Liver (tissue), 8 donors: ENCODE measurements at regions not wholly inside any gene's neighbourhood (a gene's known extent, or its start where the extent isn't known, plus 50 kb on each side); places are given as distances from the start of the nearest gene placed in this dataset.
"Not testable (repeated sequence)": the region's sequence is repeated elsewhere in the genome, so short reads cannot be mapped to it uniquely, and the experiment has no call there.

Source experiments
- DNase-seq: peaks from one replicate; pipeline ENCODE4 v3.0.0-alpha.2; 2017; ENCODE audit warnings: low spot score
- H3K27ac ChIP-seq, 2 donors: one replicate each; pipeline ENCODE4 v1.7.0; 2013; ENCODE audit warnings: inconsistent platforms in 2 of 2, low read length in 2 of 2, control low read depth in 1 of 2, low read depth in 1 of 2, mild to moderate bottlenecking in 1 of 2
- H3K27me3 ChIP-seq, 4 donors: one replicate each; pipeline versions ENCODE4 v1.6.1 to v1.7.0; 2013; ENCODE audit warnings: low read length in 3 of 4, inconsistent platforms in 1 of 4, mild to moderate bottlenecking in 1 of 4, moderate library complexity in 1 of 4; ENCODE audit not compliant: control insufficient read depth in 4 of 4, insufficient read depth in 4 of 4
- H3K36me3 ChIP-seq, 4 donors: one replicate each; pipeline versions ENCODE4 v1.6.1 to v1.7.0; 2013; ENCODE audit warnings: low read length in 3 of 4, mild to moderate bottlenecking in 3 of 4, low read depth in 1 of 4, moderate library complexity in 1 of 4; ENCODE audit not compliant: control insufficient read depth in 4 of 4, insufficient read depth in 3 of 4
- H3K4me1 ChIP-seq, 4 donors: one replicate each; pipeline versions ENCODE4 v1.6.1 to v1.7.0; 2013; ENCODE audit warnings: low read length in 3 of 4, mild to moderate bottlenecking in 3 of 4, moderate library complexity in 1 of 4; ENCODE audit not compliant: control insufficient read depth in 4 of 4, insufficient read depth in 4 of 4
- H3K4me3 ChIP-seq, 3 donors: one replicate each; pipeline versions ENCODE4 v1.6.1 to v1.7.0; 2013; ENCODE audit warnings: low read length in 3 of 3, control low read depth in 1 of 3, low read depth in 1 of 3, mild to moderate bottlenecking in 1 of 3
- H3K9ac ChIP-seq, 2 donors: one replicate each; pipeline ENCODE4 v1.7.0; 2013; ENCODE audit warnings: low read length in 2 of 2, mild to moderate bottlenecking in 2 of 2, moderate library complexity in 2 of 2, control low read depth in 1 of 2, low read depth in 1 of 2
- H3K9me3 ChIP-seq, 4 donors: one replicate each; pipeline versions ENCODE4 v1.6.1 to v1.7.0; 2013; ENCODE audit warnings: low read length in 3 of 4; ENCODE audit not compliant: control insufficient read depth in 4 of 4
- CTCF ChIP-seq: fragments of 150-350 bp; IDR thresholded peaks from 2 replicates; pipeline ENCODE4 v1.5.1; 2017; ENCODE audit warnings: improper control_type of control experiment, low read depth, low read length; ENCODE audit not compliant: missing input control
- EGR1 ChIP-seq, 2 donors: IDR thresholded peaks; 2 replicates each; pipeline ENCODE4 v1.6.1; 2016 to 2018; ENCODE audit warnings: antibody characterized with exemption in 2 of 2, low read depth in 2 of 2
- FOXA1 ChIP-seq: IDR thresholded peaks from 2 replicates; pipeline ENCODE4 v1.6.1; 2016; ENCODE audit warnings: antibody characterized with exemption
- FOXA2 ChIP-seq: IDR thresholded peaks from 2 replicates; pipeline ENCODE4 v1.6.1; 2016; ENCODE audit warnings: antibody characterized with exemption
- GABPA ChIP-seq, 2 donors: IDR thresholded peaks in 1 of 2; conservative IDR thresholded peaks in 1 of 2; 2 replicates each; pipeline ENCODE4 v1.6.1; 2016; ENCODE audit warnings: antibody characterized with exemption in 2 of 2, mild to moderate bottlenecking in 1 of 2, moderate library complexity in 1 of 2
- HNF4A ChIP-seq, 2 donors: conservative IDR thresholded peaks; 2 replicates each; pipeline ENCODE4 v1.6.1; 2016; ENCODE audit warnings: antibody characterized with exemption in 2 of 2, mild to moderate bottlenecking in 2 of 2
- HNF4G ChIP-seq: IDR thresholded peaks from 2 replicates; pipeline ENCODE4 v1.6.1; 2016; ENCODE audit warnings: antibody characterized with exemption
- JUND ChIP-seq, 2 donors: IDR thresholded peaks; 2 replicates each; pipeline ENCODE4 v1.6.1; 2016; ENCODE audit warnings: antibody characterized with exemption in 2 of 2
- NR2F2 ChIP-seq: IDR thresholded peaks from 2 replicates; pipeline ENCODE4 v1.6.1; 2016; ENCODE audit warnings: antibody characterized with exemption
- RAD21 ChIP-seq, 2 donors: IDR thresholded peaks; 2 replicates each; pipeline ENCODE4 v1.6.1; 2016; ENCODE audit warnings: antibody characterized with exemption in 2 of 2, mild to moderate bottlenecking in 2 of 2
- RXRA ChIP-seq, 2 donors: IDR thresholded peaks; 2 replicates each; pipeline ENCODE4 v1.6.1; 2017 to 2018; ENCODE audit warnings: antibody characterized with exemption in 2 of 2, mild to moderate bottlenecking in 1 of 2
- SP1 ChIP-seq: IDR thresholded peaks from 2 replicates; pipeline ENCODE4 v1.6.1; 2018; ENCODE audit warnings: antibody characterized with exemption, mild to moderate bottlenecking
- YY1 ChIP-seq: IDR thresholded peaks from 2 replicates; pipeline ENCODE4 v1.6.1; 2016; ENCODE audit warnings: antibody characterized with exemption, mild to moderate bottlenecking
- whole genome bisulfite sequencing: extraction: QIAGEN DNeasy Blood & Tissue Kit; methylation state at CpG from one replicate; pipeline ENCODE4 v1.1.7; 2013; 5-methylcytosine and 5-hydroxymethylcytosine counted together
- TF ChIP-seq, protein P1 (sequence below): IDR thresholded peaks from 2 replicates; pipeline ENCODE4 v1.6.1; 2016; ENCODE audit warnings: antibody characterized with exemption
- TF ChIP-seq, protein P2 (sequence below): IDR thresholded peaks from 2 replicates; pipeline ENCODE4 v1.6.1; 2016; ENCODE audit warnings: antibody characterized with exemption
- TF ChIP-seq, protein P3 (sequence below): IDR thresholded peaks from 2 replicates; pipeline ENCODE4 v1.6.1; 2016; ENCODE audit warnings: antibody characterized with exemption, mild to moderate bottlenecking
- TF ChIP-seq, protein P4 (sequence below): IDR thresholded peaks from 2 replicates; pipeline ENCODE4 v1.6.1; 2016; ENCODE audit warnings: antibody characterized with exemption
- donor health status: healthy.
- donor health status: healthy.
- donor health status: healthy.
- donor health status: healthy.
- donor health status: healthy.

DNA sequence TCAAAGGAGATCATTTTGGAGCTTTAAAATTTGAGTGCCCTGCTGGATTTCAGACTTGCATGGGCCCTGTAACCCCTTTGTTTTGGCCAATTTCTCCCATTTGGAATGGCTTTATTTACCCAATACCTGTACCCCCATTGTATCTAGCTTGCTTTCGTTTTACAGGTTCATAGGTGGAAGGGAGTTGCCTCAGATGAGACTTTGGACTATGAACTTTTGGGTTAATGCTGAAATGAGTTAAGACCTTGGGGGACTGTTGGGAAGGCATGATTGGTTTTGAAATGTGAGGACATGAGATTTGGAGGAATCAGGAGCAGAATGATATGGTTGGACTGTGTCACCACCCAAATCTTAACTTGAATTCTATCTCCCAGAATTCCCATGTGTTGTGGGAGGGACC is 250.6 kb downstream of the MFSD1 start:
- 21% methylated on average over 1 of the region's 1 CpG for WGBS
- TF ChIP-seq HNF4A (conservative IDR thresholded peaks at IDR 0.05), result peak; percentile 52 to 79
- not testable (repeated sequence) for H3K36me3 ChIP-seq, DNase-seq, H3K9me3 ChIP-seq, H3K4me3 ChIP-seq, H3K9ac ChIP-seq, H3K27me3 ChIP-seq, H3K27ac ChIP-seq, H3K4me1 ChIP-seq

DNA sequence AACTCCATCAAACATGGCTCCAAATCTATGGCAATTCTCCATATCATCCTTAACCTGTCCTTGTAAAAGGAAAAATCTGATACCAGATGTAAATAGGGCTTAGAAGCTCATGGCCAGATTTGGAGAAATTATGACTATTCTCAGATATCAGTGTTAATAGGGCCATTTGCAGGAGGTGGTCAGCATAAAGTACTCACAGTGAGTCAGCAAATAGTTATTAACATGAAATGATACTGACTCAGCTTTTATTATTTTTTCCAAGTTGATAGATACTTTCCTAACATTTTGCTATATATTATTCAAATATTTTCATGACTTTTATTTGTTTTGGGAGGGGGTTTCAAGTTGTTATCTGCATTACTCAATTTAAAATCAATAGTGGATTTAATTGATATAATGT is 255.8 kb downstream of the MFSD1 start:
- H3K9ac ChIP-seq, result no peak overlapping the region
- TF ChIP-seq YY1 (no peak), HNF4G (no peak), EGR1 (IDR thresholded peaks at IDR 0.05; ENCODE audit: low read depth in 2 of 2) (no peak), SP1 (no peak), GABPA (IDR thresholded peaks at IDR 0.05 in 1 of 2, conservative IDR thresholded peaks at IDR 0.05 in 1 of 2) (no peak), FOXA1 (no peak), RXRA (IDR thresholded peaks at IDR 0.05) (no peak), HNF4A (conservative IDR thresholded peaks at IDR 0.05) (no peak), FOXA2 (no peak), RAD21 (IDR thresholded peaks at IDR 0.05) (no peak), JUND (IDR thresholded peaks at IDR 0.05) (no peak), NR2F2 (no peak)
- TF ChIP-seq, protein P1, sequence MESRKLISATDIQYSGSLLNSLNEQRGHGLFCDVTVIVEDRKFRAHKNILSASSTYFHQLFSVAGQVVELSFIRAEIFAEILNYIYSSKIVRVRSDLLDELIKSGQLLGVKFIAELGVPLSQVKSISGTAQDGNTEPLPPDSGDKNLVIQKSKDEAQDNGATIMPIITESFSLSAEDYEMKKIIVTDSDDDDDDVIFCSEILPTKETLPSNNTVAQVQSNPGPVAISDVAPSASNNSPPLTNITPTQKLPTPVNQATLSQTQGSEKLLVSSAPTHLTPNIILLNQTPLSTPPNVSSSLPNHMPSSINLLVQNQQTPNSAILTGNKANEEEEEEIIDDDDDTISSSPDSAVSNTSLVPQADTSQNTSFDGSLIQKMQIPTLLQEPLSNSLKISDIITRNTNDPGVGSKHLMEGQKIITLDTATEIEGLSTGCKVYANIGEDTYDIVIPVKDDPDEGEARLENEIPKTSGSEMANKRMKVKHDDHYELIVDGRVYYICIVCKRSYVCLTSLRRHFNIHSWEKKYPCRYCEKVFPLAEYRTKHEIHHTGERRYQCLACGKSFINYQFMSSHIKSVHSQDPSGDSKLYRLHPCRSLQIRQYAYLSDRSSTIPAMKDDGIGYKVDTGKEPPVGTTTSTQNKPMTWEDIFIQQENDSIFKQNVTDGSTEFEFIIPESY, result no peak
- TF ChIP-seq, protein P2, sequence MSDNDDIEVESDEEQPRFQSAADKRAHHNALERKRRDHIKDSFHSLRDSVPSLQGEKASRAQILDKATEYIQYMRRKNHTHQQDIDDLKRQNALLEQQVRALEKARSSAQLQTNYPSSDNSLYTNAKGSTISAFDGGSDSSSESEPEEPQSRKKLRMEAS, result no peak
- TF ChIP-seq, protein P3, sequence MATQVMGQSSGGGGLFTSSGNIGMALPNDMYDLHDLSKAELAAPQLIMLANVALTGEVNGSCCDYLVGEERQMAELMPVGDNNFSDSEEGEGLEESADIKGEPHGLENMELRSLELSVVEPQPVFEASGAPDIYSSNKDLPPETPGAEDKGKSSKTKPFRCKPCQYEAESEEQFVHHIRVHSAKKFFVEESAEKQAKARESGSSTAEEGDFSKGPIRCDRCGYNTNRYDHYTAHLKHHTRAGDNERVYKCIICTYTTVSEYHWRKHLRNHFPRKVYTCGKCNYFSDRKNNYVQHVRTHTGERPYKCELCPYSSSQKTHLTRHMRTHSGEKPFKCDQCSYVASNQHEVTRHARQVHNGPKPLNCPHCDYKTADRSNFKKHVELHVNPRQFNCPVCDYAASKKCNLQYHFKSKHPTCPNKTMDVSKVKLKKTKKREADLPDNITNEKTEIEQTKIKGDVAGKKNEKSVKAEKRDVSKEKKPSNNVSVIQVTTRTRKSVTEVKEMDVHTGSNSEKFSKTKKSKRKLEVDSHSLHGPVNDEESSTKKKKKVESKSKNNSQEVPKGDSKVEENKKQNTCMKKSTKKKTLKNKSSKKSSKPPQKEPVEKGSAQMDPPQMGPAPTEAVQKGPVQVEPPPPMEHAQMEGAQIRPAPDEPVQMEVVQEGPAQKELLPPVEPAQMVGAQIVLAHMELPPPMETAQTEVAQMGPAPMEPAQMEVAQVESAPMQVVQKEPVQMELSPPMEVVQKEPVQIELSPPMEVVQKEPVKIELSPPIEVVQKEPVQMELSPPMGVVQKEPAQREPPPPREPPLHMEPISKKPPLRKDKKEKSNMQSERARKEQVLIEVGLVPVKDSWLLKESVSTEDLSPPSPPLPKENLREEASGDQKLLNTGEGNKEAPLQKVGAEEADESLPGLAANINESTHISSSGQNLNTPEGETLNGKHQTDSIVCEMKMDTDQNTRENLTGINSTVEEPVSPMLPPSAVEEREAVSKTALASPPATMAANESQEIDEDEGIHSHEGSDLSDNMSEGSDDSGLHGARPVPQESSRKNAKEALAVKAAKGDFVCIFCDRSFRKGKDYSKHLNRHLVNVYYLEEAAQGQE, result no peak
- no peaks in the 10 kb centered on the region for H3K27me3 ChIP-seq
- no peak overlapping the region for H3K27ac ChIP-seq
- no peaks in the 10 kb centered on the region for H3K4me1 ChIP-seq
- H3K9me3 ChIP-seq, result no peaks in the 10 kb centered on the region
- no peak overlapping the region for H3K4me3 ChIP-seq
- H3K36me3 ChIP-seq, result no peaks in the 10 kb centered on the region
- DNase-seq, result no peak

- DNase-seq, result no peak
- WGBS, result 87% methylated on average over 3 of the region's 3 CpGs
- no peak overlapping the region for H3K9ac ChIP-seq
- H3K27me3 ChIP-seq, result peaks cover 0 to 3% (median 0%) of the 10 kb centered on the region in 4 donors
- H3K9me3 ChIP-seq, result no peaks in the 10 kb centered on the region
- TF ChIP-seq GABPA (IDR thresholded peaks at IDR 0.05 in 1 of 2, conservative IDR thresholded peaks at IDR 0.05 in 1 of 2) (no peak), RAD21 (IDR thresholded peaks at IDR 0.05) (no peak), CTCF (no peak)
- TF ChIP-seq, protein P2, result no peak
- TF ChIP-seq, protein P4, sequence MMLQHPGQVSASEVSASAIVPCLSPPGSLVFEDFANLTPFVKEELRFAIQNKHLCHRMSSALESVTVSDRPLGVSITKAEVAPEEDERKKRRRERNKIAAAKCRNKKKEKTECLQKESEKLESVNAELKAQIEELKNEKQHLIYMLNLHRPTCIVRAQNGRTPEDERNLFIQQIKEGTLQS, result no peak
- no peak overlapping the region for H3K4me3 ChIP-seq
- H3K27ac ChIP-seq, result no peak overlapping the region
- no peaks in the 10 kb centered on the region for H3K4me1 ChIP-seq
- no peaks in the 10 kb centered on the region for H3K36me3 ChIP-seq
Measured at GRCh38 chr3:159058859-159059258, 257.0 kb downstream of the MFSD1 start.
